GM21381 (cell line): ENCODE measurements at regions not wholly inside any gene's neighbourhood (a gene's known extent, or its start where the extent isn't known, plus 50 kb on each side); places are given as distances from the start of the nearest gene placed in this dataset.

ENCODE experiments used
- ATAC-seq: cut with Tn5 transposase; IDR thresholded peaks from one replicate; pipeline ENCODE4 v1.9.1; 2021; ENCODE audit warnings: mild to moderate bottlenecking, moderate library complexity; ENCODE audit not compliant: unreplicated experiment

DNA sequence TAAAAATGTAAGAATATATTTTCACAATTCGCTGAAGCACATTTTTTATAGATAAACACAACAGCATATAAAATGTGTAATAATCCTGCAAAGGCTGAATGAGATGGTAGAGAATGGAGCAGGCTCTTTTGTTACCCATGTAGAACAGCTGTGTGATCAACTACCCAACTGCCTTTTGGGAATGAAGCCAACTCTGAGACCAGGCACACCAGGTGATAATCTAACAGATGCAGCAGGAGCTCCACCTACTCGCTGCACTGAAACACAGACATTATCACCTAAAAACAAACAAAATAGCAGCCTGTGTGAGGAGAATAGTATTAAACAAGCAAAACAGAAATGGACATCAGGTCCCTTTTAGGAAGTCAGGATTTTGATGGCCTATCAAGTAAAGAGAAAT is 183.3 kb downstream of the CCDC59 start:
- no peak for ATAC-seq

DNA sequence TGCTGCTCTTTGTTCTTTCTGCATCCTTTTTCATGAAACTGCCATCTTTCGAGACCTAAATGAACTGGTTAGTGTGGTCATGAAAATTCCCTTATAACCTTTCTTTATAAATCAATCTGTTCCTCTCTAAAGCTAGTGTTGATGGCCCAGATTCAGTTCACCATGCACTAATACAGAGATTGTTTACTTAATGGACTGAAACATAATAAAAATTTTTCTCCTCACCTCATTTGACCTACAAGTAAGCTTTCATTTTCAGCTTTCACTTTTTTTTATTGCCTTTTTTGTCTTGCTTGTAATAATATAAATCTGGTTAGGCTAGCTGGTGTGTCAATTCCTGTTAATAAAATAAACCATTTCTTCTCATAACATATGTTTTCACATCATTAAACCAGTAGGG is 183.8 kb downstream of the CCDC59 start:
- ATAC-seq: no peak

DNA sequence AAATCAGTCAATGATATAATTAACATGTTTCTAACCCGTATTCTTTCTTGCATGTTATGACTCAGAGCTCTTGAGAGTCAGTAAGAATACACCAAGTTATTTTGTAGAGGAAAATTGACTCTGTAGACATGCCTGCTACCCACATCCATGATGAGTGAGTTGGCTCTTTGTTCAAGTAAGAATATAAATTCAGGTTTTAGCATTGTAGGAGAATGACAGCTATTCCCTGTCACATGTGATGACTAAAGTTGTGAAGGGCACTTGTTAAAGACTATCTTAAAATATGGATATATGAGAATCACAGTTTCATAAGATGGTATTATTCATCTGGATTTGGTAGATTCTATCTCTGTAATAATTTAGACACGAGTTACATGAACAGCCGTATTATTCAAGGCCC is 209.1 kb downstream of the CCDC59 start:
- no peak for ATAC-seq

DNA sequence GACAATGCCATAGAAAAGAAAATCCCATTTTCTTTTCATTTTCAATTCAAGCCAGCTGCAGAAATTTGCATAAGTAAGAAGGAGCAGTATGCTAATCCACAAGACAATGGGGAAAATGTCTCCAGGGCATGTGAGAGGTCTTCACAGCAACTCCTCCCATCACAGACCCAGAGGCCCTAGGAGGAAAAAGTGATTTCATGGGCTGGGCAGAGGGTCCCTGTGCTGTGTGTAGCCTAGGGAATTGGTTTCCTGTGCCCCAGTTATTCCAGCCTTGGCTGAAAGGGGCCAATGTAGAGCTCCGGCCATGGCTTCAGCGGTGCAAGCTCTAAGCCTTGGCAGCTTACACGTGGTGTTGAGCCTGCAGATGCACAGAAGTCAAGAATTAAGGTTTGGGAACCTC is 211.4 kb downstream of the CCDC59 start:
- no peak for ATAC-seq

DNA sequence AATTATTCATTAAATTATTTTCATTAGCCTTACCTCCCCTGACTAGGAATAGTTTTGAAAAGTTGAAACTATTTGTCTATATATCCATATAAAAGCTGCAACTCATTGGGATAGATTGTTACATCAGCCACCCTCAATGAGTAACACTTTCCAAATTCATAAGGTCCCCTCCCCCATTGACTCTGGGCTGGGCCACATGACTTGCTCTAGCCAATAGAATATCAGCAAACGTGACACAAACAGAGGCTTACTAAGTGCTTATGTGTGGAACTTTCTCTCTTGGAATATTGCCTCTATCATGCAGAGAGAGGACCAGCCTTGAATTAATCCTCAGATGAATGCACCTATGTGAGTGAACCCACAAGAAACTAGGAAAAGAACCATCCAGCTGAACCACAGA is 213.7 kb downstream of the CCDC59 start:
- no peak for ATAC-seq

DNA sequence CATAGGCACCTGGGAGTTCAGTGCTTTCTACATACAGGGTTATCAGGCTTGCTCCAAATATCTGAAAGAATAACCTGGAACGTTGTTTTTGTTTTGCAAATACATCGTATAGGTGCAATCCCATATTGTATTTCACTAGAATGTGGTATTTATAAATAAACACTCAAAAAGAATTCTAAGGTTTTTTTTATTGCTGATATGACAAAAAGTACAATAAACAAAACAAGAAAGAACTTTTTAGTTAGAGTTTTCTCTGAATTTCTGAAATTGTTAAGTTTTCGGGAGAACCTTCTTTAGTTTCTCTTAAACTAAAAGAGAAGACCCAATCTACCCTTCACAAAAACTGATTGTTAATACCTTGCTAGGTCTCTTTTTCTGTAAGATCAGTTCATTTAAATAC is 225.8 kb downstream of the CCDC59 start:
- ATAC-seq: no peak

DNA sequence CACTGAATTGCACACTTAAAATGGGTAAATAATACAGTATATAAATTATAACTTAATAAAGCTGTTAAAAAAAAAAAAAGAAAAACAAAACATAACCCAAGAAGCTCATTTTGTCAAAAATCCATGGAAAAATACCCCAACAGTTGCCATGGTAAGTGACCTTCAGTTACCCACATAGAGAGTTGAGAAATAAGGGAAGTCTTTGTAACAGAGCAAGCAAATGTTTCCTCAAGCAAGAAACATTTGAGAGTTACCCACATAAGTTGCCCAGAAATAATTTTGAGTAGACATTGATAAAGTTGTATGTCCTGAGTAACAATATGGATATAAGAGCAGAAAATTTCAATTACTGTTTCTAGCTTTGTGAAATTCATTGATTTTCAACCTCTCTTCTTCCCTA is 227.4 kb downstream of the CCDC59 start:
- ATAC-seq: no peak

DNA sequence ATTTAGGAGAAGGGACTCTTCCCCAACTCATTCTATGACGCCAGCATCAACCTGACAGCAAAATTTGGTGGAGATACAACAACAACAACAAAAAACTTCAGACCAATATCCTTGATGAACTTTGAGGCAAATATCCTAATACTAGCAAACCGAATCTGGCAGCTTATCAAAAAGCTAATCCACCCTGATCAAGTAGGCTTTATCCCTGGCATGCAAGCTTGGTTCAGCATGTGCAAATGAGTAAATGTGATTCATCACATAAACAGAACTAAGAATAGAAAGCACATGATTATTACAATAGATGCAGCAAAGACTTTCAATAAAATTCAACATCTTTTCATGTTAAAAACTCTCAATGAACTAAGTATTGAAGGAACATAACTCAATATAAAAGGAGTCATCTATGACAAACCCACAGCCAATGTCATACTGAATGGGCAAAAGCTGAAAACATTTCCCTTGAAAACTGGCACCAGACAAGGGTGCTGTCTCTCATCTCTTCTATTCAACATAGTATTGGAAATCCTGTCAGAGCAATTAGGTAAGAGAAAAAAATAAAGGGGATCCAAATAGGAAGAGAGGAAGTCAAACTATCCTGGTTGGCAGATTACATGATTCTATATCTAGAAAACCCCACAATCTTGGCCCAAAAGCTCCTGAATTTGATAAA is 233.3 kb downstream of the CCDC59 start:
- ATAC-seq: no peak

DNA sequence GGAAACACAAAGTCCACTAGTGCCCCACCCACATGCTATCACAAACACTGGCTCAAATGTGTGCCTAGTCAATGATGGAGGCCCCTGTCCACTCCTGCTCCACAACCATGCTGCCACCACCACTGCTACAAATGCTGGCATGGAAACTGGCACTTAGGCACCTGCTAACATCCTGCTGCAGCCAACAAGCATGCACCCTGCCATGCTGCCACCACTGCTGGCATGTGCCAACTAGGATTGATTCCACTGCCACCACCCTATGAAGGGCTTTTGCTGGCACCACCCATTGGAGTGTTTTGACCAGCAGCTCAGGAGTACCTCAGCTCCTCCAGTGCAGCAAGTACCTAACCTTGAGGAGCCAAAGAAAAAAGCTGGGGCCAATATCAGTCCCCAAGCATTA is 236.6 kb downstream of the CCDC59 start:
- ATAC-seq: no peak

DNA sequence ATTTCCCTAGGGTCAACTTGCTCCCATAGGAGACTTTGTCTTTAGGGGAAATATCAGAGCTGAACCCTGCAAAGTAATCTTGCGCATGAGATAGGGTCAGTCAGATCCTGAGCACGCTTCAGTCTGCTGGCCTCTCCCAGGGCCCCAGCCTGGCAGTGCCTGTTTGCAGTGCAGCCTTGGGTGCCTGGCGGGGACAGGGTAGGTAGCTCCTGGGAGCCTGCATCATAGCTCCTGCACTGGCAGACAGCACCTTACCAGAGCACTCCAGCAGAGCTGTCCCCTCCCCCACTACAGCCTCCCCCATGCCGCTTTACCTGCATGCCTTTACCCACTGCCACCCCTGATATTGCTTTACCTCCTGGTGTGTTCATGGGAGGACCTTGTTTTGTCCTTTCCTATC is 237.3 kb downstream of the CCDC59 start:
- no peak for ATAC-seq

DNA sequence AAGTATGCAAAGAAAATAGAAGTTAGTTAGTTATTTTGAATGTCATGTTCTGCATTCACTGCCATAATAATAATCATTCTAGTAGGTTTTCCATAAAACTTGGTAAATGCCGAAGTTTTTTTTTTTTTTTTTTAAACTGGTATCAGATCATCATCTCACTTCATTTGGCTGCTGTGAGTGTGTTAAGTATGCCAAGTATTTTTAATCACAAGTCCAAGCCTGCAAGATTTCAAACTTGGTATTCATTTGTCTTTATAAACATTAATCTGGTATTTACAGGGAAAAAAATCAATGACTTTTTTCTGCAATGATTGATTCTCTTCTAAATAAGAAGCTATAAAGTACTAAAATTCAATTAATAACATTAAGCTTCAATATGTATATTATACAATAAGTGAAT is 248.9 kb downstream of the CCDC59 start:
- ATAC-seq: no peak

DNA sequence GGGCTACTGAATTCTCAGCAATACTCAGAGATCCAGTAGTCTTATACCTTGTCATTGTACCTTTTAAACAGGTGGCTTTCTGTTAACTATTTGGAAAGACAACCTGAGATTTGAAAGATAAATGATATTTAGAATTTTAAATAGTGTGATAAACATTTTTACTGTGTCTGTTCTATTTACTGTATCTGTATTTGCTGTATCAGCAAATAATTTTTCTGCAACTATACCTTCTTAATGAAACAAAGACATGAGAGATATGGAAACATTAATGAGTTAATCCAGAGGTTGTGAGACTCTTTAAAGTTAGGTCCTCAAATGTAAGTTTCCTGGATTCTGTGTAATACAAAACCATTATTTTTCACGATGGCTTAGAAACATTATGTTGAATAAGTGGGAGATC is 249.6 kb downstream of the CCDC59 start:
- no peak for ATAC-seq

DNA sequence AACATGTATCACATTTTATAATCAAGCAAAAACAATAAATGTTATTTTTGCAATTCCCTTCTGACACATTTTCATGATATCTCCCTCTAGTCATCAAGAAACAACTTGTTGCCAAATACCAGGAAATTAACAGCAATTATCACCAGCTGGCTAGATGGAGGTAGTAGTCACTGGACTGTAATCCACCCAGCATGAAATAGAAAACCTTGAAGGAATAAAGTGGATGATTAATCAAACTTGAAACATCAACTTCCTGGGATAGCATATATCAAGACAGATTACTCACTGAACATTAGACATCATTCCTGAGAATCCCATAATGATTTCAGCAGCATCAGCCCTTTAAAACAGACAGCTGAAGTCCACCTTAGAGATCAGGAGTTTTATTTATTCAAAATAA is 259.0 kb downstream of the CCDC59 start:
- no peak for ATAC-seq

DNA sequence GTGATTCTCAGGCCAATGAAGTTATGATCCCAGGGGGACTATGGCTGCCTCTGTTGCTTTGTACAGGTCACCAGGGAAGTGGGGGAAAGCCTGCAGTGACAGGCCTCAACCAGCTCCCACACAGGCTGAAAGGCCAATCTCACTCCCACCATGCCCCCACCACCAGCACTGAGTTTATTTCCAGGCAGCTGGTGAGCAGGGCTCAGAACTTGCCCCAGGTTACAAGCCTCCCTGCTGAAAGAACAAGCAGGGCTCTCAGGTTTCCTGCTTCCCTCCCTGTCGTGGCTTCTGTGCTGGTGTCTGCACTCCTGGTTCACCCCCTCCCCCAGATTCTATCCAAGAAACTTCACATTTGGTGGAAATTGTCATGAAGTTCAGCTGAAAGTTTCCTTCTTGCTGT is 260.3 kb downstream of the CCDC59 start:
- ATAC-seq: no peak

DNA sequence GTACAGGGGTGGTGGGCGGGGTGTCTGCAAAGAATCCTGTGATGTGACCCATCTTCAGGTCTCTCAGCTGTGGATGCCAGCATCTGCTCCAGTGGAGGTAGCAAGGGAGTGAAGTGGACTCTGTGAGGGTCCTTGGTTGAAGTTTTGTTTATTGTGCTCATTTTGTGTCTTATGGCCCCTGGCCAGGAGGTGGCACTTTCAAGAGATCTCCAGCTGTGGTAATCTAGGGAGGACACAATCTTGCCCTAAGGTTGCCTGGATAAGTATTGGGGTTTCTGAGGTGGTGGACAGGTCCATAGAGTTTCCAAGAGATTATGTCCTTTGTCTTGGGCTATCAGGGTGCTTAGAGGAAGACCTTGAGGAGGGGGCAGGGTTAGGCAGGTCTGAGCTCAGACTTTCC is 260.7 kb downstream of the CCDC59 start:
- ATAC-seq: no peak

DNA sequence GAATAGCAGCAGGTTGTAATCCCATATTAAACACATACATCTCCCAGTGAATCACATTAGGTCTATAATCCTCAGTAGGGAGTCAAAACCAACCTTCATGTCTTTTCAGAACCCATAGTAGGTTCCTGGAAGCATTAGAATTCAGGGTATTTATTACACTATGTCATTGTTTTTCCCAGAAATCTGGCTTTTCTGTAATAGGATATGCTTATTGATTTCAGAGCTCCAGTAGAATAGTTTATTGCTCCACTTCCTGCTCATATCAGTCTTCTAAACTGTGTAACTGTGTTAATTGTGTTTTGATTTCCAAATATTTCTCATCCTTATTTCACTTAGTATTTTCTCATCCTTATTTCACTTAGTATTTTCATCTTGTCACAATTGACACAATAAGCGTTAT is 268.0 kb downstream of the CCDC59 start:
- no peak for ATAC-seq

DNA sequence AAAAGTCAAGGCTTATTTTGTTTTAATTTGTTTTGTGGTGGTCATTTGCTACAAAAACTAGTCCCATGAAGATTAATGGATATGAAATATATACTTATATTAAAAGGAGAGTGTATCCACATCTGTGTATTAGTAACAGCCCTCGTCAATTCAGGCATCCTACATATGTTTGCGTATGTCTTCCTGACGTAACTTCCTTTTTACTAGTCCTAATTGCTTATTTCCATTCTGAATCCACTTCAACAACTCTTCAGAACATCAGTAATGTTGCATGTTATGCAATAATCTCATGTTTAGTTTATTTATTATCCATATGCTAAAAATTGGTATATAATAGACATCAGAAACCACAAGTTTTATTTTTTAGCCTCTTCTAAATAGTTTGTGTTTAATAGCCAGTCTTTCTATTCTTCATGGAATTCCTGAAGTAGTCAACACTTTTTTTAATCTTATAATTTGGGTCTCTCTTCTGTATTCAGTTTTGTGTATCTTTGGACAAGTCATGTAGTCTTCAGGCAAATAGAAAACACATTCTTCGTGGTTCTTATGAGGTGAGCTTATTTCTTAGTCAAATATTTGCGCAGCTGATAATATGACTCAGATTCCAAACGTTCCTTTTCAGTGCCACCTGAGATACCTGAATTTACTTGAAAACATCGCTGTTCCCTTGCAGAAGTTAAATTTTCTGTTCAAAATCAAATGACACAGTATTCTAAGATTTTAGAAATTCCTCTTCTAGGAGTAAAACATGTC is 268.6 kb downstream of the CCDC59 start:
- ATAC-seq: no peak

DNA sequence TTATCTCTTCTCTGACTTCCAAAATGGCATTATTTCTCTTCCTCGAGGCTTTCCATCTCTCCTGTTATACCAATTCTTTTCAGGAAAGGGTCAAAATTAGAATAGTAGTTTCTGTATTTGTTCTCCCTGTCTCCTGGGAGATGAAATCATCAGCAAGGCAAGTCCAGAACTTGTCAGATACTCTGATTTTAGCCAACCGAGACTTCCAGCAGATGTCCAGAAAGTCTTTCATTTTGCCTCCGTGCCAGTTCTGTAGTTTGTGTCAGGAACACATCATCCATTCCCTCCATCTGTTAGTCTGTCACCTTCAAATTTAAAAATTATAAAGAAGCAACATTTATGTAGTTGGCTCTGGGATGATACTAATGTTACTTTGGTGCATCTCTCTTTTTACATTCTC is 275.7 kb downstream of the CCDC59 start:
- no peak for ATAC-seq

DNA sequence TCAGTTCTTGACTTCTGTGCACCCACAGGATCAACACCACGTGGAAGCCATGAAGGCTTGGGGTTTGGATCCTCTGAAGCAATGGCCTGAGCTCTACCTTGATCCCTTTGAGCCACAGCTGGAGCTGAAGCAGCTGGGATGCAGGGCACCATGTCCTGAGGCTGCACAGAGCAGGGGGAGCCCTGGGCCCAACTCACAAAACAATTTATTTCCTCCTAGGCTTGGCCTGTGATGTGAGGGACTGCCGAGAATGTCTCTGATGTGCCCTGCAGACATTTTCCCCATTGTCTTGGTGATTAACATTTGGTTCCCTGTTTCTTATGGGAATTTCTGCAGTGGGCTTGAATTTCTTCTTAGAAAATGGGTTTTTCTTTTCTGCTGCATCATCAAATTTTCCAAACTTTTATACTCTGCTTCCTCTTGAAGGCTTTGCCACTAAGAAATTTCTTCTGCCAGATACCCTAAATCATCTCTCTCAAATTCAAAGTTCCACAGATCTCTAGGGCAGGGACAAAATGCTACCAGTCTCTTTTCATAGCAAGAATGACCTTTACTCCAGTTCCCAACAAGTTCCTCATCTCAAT is 288.2 kb downstream of the CCDC59 start:
- ATAC-seq: no peak

DNA sequence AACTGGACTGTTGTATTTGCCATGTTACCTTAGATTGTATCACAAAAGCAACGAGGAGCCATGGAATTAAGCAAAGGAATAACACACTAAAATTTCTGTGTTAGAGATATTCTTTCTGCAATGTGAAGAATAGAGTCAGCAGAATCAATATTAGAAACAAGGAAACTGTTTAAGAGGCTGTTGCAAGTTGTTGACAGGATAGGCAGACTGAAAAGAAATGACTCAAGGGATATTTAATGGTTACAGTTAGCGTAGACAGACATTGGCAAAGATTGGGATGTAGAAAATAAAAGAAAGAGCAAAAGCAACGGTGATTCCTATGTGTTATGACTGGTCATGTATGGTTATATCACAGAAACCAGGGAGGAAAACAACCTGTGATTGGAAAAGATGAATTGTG is 299.0 kb upstream of the PPFIA2 start:
- ATAC-seq: no peak

DNA sequence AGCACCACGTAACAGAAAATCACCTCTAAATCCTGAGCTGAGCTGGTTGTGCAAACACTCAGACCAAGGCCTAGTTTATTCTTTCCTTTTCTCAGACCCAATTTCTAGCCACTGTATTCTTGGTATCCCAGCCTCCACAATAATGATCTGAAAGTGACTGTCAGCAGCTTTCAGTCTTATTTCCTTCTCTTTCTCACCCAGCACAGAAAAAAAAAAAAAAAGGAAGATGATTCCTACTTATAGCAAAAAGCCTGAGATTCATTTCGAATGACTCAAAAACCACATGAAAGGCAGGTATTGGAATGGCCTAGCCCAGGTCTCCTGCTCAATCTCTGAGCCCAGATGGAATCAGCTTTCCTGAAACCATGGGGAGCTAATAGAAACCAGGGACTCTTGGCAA is 298.6 kb upstream of the PPFIA2 start:
- no peak for ATAC-seq

DNA sequence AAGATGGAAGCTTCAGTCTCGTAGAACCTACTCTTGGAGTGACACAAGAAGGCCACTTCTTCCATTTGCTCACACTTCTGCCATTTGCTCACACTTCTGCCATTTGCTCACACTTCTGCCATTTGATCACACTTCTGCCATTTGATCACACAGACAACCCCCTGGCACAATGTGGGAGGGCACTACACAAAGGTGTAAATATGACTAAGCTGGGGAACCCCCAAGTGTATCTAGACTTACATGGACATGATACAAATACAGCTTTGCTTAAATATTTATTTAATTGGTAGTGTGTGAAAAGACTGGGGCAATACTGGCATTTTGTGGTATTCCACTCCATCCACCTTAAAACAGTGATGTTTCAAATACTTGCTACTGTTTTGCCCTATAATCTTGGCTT is 296.2 kb upstream of the PPFIA2 start:
- ATAC-seq: no peak

DNA sequence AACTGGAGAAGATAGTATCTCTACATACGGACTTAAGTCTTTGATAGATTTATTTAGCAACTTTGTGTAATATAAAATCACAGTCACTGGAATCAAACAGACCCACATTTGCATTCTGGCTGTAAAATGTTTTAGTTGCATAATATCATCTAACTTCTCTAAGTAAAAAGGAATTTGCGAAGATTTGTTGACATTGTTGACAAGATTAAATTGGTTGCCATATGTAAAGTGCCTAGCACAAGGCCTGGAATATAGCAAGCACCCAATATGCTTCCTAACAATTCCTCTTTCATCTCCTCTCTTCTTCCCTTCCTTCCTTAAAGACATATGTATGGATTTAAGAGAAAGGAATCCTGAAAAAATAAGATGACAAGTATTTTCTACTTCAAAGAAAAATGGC is 295.4 kb upstream of the PPFIA2 start:
- ATAC-seq: no peak
